GM18870 (cell line): ENCODE measurements at regions not wholly inside any gene's neighbourhood (a gene's known extent, or its start where the extent isn't known, plus 50 kb on each side); places are given as distances from the start of the nearest gene placed in this dataset.

ENCODE experiments used
- ATAC-seq: cut with Tn5 transposase; IDR thresholded peaks from one replicate; pipeline ENCODE4 v1.9.1; 2021; ENCODE audit warnings: moderate library complexity; ENCODE audit not compliant: unreplicated experiment

- no peak for ATAC-seq
These were observed 289.2 kb downstream of the ZSWIM6 start for GRCh38 chr5:61621202-61621650.

GRCh38 chr5:61622156-61622555 is 290.1 kb downstream of the ZSWIM6 start:
- no peak for ATAC-seq

- ATAC-seq = no peak
These were observed 291.5 kb downstream of the ZSWIM6 start for GRCh38 chr5:61623401-61624069.

GRCh38 chr5:61624553-61625136 is 292.6 kb downstream of the ZSWIM6 start:
- ATAC-seq = no peak

- no peak for ATAC-seq
These were observed 293.1 kb downstream of the ZSWIM6 start for GRCh38 chr5:61625137-61625561.

- no peak for ATAC-seq
These were observed 293.9 kb downstream of the ZSWIM6 start for GRCh38 chr5:61625681-61626621.

GRCh38 chr5:61626639-61627282 is 294.7 kb downstream of the ZSWIM6 start:
- ATAC-seq = no peak

GRCh38 chr5:61627531-61627930 is 295.5 kb downstream of the ZSWIM6 start:
- no peak for ATAC-seq

- ATAC-seq = no peak
These were observed 298.9 kb downstream of the ZSWIM6 start for GRCh38 chr5:61630908-61631307.

GRCh38 chr5:61631438-61631941 is 299.4 kb downstream of the ZSWIM6 start:
- ATAC-seq = no peak

GRCh38 chr5:61632064-61632463 is 300.0 kb downstream of the ZSWIM6 start:
- ATAC-seq = no peak

GRCh38 chr5:61635271-61635670 is 303.2 kb downstream of the ZSWIM6 start:
- ATAC-seq = no peak

GRCh38 chr5:61637566-61637965 is 305.5 kb downstream of the ZSWIM6 start:
- no peak for ATAC-seq

GRCh38 chr5:61638476-61638875 is 306.4 kb downstream of the ZSWIM6 start:
- ATAC-seq = no peak

GRCh38 chr5:61640179-61641021 is 308.3 kb downstream of the ZSWIM6 start:
- ATAC-seq = no peak

- ATAC-seq = no peak
These were observed 309.9 kb downstream of the ZSWIM6 start for GRCh38 chr5:61641748-61642565.

- ATAC-seq = no peak
These were observed 315.6 kb downstream of the ZSWIM6 start for GRCh38 chr5:61647672-61648071.

GRCh38 chr5:61649231-61649630 is 317.2 kb downstream of the ZSWIM6 start:
- ATAC-seq = no peak

GRCh38 chr5:61649971-61650370 is 317.9 kb downstream of the ZSWIM6 start:
- no peak for ATAC-seq
